Activated CD4-positive, alpha-beta T cell treated with anti-CD3 and anti-CD28 coated beads, Interleukin-2, amount 50 U/mL, for 16 hours (primary cell): ENCODE measurements at regions not wholly inside any gene's neighbourhood (a gene's known extent, or its start where the extent isn't known, plus 50 kb on each side); places are given as distances from the start of the nearest gene placed in this dataset.
"Not testable (repeated sequence)": the region's sequence is repeated elsewhere in the genome, so short reads cannot be mapped to it uniquely, and the experiment has no call there.

ENCODE experiments used
- DNase-seq: peaks from one replicate; pipeline ENCODE4 v3.0.0-alpha.2; 2020

DNA sequence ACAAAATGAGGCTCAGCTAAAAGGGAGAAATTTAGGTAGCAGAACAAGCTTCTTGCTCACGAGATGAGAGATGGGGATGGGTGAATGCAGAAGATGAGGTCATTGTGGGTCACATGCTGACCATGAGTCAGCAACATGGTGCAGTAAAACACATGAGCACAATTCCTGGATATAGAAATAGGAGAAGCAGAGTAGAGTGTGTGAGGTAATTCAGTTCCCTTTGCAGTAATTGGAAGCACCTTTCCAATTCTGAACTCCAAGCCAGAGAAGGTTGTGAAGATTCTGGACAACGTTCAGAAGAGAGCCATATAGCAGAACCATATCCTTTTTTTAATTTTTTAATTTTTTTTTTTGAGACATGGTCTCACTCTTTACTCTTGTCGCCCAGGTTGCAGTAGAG, 62.0 kb upstream of the LMNTD1 start:
- DNase-seq: no peak

DNA sequence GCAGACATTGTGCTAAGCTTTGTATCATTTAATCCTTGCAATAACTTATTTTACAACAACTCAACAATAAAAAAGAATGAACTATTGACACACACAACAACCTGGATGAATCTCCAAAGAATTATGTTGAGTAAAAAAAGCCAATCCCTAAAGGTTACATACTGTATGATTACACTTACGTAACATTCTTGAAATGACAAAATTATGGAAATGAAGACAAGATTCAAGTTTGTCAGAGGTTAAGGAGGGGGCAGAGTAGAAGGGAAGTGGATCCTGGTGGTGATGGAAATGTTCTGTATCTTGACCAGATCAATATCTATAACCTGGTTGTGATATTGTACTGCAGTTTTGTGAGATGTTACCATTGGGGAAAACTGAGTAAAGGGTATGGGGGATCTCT, 63.2 kb upstream of the LMNTD1 start:
- no peak for DNase-seq

DNA sequence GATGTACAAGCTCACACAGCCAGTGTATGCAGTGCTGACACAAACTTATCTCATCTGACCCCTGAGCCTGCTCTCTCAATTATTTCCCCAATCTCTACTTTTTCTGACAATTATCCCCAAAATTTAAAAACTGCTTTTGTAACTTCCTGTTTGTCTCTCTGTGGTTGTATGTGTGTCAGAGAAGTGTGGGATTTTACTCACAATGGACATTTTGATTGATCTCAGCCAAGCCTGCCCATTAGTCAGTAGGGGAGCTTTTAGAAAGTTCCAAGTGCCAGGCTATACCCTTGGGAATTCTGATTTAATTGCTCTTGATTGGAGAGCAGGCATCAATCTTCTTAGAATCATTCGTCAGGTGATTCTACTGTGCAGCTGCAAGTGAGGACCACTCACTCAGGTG, 64.9 kb upstream of the LMNTD1 start:
- DNase-seq: no peak

DNA sequence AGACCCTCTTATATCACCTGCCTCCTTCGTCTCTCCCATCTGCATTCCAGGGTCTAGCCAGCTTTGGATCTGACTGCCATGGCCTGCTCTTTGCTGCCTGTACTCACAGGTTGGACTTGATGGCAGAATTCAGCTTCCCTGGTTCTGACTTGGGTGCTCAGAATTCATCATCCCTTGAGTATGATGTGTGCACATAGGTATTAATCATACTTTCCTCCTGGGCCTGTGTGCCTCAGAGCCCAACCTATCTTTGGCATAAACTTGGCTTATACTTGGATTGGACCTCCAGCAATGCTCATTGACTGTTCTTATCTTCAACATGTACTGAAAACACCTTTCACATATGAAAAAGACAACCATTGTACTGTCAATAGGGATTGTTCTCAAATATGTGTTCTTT, 70.7 kb upstream of the LMNTD1 start:
- no peak for DNase-seq

DNA sequence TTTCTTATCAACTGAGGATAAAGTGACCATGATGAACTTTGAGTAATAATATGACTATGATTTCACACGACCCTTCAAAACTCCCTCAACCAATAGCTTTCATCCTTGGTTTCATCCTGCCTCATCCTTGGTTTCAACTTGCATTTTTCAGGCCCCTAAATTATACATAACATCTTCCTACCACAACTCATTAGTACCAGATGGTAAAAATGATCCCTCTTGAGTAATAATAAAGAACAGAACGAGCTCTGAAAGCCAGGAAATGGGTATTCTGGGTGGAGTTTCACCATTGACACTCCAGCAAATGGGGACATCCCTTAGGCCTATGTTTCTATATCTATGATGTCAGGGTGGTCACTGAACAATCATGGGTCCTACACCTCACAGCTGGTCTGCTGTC, 72.1 kb upstream of the LMNTD1 start:
- DNase-seq: no peak

DNA sequence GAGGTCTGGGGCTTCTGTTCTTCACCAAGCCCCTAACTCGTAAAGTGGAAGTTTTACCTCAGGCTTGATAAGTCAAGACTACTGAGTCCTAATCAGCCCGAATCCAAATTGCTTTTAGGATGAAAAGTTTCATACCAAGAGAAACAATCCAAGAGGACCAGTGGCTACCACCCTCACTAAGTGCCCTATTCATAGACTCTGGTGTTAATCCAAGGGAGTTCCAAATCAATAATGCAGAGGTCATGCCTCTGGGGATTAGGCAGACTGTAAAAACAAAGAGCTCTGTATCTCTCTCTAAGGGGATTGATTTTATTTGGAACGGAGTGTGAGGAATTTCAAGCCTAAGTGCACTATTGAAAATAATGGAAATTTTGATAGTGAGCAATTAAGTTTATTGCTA, 76.3 kb upstream of the LMNTD1 start:
- DNase-seq: no peak

DNA sequence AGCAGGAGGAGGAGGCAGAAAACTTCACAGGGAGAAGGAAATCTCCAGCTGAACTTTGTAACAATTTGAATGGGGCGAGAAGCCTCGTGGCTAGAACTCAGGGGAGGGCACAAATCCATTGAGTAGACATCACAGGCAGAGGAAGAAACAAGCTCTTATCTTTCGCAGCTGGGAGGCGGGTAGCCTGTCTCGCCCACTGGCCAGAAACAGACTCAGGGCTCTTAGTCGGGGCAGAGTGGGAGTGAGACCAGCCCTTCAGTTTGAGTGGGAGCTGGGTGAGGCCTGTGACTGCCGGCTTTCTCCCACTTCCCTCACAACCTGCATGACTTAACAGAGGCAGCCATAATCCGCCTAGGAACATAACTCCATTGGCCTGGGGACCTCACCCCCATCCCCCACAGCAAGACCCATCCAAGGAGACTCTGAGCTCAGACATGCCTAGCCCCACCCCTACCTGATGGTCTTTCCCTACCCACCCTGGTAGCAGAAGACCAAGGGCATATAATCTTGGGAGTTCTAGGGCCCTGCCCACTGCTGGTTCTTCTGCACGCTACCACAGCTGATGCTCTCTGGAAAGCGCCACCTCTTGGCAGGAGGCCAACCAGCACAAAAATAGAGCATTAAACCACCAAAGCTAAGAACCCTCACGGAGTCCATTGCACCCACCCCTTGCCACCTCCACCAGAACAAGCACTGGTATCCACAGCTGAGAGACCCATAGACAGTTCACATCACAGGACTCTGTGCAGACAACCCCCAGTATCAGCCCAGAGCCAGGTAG, 77.8 kb upstream of the LMNTD1 start:
- DNase-seq: not testable (repeated sequence)

DNA sequence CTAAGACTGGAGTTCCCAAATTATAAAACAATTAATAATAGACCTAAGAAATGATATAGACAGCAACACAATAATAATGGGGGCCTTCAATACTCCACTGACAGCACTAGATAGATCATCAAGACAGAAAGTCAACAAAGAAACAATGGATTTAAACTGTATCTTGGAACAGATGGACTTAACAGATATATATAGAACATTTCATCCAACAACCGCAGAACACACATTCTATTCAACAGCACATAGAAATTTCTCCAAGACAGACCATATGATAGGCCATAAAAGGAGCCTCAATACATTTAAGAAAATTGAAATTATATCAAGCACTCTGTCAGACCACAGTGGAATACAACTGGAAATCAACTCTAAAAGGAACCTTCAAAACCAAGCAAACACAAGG, 80.1 kb upstream of the LMNTD1 start:
- not testable (repeated sequence) for DNase-seq

DNA sequence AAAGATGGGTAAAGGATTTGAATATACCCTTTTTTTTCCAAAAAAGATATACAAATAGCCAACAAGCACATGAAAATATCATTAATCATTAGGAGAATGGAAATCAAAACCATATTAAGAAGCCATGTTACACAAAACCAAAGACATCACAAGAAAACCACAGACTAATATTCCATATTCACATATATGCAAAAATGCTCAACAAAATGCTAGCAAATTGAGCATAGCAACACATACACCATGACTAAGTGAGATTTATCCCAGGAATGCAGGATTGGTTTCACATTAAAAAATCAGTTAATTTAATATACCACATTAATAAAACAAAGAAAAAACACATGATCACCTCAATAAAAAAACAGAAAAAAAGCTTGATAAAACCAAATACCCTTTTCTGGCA, 84.7 kb upstream of the LMNTD1 start:
- DNase-seq: no peak

DNA sequence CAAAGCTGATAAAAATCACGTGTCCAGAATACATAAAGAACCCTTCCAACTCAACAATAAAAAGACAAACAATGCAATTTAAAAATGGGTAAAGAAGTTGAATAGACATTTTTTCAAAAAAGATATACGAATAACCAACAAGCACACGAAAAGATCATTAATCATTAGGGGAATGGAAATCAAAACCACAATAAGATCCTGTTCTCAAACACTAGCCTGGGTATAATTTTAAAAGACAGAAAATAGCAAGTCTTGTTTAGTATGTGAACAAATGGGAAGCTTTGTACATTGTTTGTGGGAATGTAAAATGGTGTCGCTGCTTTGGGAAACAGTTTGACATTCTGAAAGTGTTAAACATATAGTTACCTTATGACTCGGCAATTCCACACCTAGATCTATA, 86.3 kb upstream of the LMNTD1 start:
- no peak for DNase-seq

DNA sequence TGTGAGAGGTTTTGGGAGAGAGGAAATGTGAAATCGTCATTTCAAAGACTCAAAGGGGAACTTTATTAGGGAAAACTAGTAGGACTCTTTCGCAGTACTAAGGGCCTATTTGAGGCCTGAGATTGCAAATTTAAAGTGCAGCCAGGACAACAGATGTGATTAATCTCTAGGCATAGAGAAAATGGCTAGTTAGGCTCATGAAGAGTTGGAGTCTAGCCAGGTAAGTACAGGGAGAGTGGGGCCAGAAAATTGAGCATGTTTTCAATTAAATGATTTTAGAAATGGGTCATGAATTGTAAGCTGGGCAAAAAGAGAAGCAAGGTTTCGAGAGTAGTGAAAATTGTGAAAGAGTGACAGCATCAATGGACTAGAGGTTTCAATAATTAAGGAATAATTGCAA, 91.9 kb upstream of the LMNTD1 start:
- DNase-seq: no peak

DNA sequence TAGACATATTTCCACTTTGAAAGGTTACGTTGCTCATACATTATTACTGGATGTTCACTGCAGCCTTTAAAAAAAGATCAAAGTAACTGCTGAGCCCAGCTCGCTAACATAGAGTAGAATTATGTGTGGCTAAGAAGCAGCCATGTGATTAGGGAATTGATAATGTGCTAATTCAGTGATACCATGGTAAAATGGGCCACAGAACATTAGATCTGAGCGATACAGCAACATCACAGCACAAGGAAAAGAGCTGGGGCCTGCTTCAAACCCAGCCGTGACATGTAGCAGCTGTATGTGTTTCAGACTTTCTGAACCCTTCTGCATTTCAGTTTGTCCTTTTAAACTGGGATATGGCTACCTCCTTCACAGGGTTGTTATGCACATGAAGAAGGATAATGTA, 92.3 kb upstream of the LMNTD1 start:
- no peak for DNase-seq

DNA sequence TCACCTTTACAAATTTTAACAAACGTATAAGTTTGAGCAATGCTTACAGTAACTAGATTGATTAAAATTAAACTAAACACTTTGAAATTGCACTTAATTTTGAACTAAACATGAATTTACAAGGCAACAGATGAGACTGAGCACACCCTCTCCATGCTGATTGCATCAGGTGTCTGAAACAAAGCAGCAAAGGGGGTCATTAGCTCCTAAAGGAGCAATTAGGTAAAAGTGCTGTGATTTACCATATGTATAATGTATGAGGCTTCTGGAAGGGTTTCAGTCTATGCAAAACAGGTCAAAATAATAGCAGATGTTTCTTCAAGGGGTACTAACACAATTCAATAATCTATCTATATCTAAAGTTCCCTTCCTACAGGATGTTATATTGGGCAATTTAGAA, 98.8 kb upstream of the LMNTD1 start:
- DNase-seq: no peak

DNA sequence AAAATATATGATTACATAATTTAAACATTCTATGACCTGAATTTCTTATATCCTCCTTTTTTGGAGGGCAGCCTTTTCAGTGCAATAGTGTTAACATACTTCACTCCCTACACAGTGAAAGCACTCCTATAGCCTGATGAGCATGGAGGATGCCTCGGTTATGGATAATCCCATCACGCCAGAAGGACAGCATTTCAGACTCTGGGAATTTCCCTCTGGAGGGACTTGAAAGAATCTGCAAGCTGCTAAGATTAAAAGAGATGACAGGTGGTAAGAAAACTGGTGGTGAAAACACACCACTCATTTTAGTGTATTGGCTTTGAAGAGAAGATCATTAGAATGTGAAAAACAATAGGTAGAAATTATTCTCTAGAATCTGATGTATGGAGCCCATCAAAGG, 99.3 kb upstream of the LMNTD1 start:
- no peak for DNase-seq

DNA sequence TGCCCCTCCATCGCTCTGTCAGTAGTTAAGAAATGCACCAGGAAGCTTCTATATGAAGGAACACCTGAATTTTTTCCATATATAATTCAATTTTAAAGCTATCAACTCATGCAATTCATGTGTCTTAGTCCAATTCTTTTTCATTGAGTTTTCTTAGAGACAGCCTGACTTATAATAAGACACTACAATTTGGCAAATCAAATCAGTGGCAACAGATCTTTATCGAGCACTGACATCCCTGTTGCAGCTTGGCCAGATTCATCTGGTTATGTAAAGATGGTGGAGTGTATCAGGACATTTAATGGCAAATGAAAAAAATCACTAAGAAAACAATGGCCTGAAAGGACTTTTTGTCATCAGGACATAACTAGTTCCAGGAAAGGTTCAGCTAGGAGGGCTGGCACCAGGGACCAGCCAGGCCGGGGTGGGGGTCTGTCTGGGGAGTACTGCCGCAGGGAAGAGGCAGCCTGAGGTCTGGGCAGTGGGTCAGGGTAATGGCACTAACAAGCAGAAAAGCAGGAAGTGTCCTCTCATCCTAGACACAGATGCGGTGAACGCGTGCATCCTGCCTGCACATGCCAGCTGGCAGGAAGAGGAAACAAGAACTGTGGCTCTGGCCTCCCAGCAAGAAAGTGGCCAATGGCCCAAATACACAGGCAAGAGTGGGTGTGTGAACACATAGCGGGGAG, 100.5 kb upstream of the LMNTD1 start:
- DNase-seq: no peak

DNA sequence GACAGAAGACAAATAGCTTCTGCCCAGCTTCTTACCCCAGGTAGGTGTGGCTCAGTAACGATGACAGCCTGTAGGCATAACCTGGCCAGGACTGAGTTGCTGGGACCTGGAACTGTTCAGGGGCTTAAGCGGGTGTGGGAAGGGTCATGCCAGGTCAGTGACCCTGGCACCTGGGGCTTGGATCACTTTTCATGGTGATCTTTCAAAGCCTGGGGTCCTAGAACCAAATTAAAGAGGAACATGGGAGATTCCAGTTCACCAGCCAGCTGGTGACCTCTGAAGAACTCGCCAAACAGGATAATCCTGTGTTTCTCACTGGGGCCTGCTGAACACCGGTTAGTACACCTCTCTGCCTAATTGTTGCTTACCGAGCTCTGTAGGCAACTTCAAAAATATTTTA, 102.6 kb upstream of the LMNTD1 start:
- DNase-seq: no peak

DNA sequence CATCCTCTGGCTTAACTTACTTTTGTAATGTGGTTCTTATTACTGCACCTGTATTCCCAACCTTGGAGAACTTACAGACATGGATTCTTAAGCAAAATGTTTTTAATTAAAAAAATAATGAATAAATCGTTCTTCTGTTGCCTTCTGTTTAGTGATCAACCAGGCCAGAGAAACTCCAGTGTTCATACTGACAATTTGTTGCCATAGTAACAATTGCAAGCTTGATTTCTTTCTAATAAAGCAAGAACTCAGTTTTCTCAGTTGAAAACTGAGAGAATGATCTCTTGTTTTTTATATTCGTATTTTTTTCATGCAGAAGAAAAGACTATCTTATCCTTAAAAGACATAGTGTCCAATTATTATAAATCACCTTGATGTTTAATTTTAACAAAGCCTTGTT, 106.5 kb upstream of the LMNTD1 start:
- DNase-seq: no peak

DNA sequence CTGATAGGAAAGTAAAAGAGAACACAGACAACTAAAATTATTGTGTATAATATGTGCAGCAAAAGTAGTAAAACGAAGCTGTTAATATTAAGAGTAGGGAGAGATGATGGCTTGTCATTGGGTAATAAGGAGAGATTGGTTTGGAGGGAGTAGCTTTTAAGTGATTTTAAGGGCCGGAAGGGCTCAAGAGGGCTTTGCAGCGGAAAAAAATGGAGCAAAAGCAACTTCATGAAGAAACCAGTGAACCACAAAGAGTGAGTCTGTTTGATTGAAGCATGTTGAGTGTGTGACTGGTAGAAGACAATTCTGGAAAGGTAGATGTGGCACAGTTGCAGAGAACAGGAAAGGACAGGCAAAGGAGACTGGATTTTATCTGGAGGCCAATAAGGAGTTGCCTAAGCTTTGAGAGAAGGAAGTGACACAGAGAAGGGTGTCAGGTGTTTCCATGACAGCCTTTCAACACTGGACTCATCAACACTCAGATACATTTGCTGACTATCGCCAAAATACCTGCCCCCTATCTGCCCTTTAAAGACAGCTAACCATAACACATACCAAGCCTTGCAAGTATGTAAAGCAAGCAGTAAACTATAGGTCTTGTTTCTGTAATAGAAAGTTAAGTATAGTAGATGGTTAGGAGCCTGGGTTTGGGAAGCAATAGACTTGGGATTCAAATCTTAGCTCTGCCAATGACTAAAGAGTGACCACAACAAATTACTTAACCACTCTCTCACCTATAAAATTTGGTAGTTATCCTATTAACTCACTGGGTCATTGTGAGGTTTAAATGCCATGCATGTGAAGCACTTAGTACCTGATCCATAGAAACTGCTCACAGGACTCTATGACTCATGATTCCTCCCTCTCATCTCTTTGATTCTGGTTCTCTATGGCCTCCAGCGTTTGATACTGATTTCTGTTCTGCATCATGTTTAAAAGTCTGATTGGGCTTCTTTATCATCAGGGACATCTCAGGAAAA, 117.3 kb upstream of the LMNTD1 start:
- DNase-seq: no peak

DNA sequence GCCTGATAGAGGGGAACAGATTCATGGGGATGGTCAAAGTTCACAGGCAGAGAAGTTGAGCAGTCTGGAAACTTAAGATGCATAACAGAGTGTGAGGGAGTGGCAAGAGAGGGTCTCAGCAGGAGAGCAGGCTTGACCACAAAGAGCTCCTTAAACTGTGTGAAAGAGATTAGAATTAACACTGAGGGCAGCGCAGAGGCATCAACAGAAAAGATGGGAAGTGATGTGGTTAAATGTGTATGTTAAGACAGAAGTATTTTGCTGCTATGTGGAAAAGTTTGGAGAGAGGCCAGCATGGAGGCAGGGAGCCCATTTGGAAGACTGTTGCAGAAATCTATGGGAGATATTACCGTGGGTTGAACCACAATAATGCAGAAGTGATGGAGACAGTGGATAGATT, 122.7 kb upstream of the LMNTD1 start:
- no peak for DNase-seq

DNA sequence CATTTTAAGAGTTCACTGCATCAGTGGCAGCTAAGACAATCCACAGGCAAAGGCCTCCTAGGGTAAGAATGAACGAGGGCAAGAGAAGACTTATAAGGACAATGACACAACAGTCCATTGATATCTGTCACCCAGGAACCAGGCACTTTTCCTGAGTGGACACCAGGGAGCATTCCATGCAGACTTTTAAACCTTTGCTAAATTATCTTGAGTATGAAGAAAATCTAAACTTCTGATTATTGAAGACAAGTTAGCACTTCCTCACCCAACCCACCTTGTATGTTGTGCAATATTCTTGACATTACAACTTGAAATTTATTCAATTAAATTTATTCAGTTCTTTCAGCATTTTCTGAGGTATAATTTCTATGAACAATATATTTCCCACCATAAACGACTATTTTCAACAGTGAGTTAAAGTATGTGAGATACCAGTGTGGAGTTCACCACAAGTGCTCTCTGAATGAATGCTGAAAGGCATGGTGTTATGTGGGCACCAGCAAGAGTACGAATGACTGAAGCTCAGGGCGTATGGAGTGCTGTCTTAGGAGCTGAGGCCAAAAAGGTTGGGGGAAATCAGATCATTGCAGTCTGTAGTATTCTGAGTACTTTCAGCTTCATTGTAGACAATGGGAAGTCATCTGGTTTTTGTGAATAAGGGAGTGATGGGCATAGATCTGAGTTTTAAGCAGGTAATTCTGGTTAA, 124.3 kb upstream of the LMNTD1 start:
- no peak for DNase-seq

DNA sequence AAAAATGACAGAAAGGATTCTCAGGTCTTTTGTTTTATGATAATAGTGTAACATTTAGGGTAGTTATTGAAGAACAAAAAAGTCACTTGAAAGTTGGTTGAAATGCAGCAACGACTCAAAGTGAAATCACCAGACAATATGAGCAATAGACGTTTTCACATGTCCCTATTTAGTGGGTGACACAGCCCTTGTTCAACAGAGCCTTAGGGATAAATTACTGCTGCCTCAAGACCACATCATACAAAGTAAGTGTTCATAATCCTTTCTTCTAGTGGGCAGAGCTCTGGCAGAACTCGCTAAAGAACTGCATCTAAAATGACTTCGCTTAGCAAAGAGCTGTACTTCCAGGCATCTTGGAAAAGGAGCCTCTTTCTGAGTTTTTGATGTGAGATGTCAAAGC, 128.5 kb upstream of the LMNTD1 start:
- DNase-seq: no peak

DNA sequence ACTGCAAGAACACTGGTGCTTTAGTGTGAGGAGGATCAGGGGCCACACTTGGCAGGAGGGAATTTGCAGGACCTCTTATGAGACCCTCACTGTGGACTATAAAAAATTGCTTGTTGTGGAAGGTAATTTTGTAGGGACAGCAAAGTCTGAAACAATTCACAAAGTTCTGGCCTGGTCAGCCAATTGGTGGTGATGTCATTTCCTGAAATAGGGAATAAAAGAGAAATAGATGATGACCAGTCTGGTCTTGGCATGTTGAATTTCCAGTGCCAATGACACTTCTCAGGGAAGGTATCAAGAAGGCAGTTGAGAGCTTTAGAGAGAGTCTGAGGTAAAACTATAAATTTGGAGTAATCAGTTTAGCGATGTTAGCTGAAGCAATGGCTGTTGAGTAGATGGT, 129.3 kb upstream of the LMNTD1 start:
- DNase-seq: no peak

DNA sequence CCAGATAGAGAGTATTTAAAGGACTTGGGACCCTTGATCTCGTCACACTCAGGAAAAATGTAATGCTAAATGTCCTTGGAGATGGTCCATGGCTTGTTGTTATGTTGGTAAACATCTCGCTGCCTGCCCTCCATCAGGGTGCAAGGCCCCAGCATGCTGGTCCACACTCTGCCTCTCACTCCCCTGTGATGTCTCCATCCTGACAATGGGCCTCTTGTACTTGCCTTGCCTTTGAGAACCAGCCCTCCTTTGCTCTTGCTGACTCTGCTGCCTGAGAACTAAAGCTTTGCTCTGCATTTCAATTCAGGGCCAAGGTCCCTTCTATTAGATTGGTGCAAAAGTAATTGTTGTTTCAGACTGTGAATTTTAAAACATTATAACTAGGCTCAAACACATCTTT, 131.0 kb upstream of the LMNTD1 start:
- no peak for DNase-seq
